Central memory CD8-positive, alpha-beta T cell (primary cell): ENCODE measurements at regions not wholly inside any gene's neighbourhood (a gene's known extent, or its start where the extent isn't known, plus 50 kb on each side); places are given as distances from the start of the nearest gene placed in this dataset.

Source experiments
- ATAC-seq: fragments of 150-1000 bp; cut with Tn5 transposase; replicated peaks from 2 replicates; pipeline ENCODE4 v1.10.0; 2022; ENCODE audit warnings: mild to moderate bottlenecking, moderate FRiP score, moderate number of reproducible peaks; ENCODE audit not compliant: poor library complexity, severe bottlenecking; ENCODE audit errors: extremely low read depth
- DNase-seq, 2 donors: peaks; one replicate each; pipeline ENCODE4 v3.0.0; 2021; ENCODE audit warnings: low spot score in 2 of 2
- H3K27ac Mint-ChIP-seq: one replicate; pipeline ENCODE4 v1.8.0; 2022; ENCODE audit warnings: low read depth, mild to moderate bottlenecking, moderate library complexity, mixed read lengths
- H3K27me3 Mint-ChIP-seq: one replicate; pipeline ENCODE4 v1.8.0; 2022; ENCODE audit warnings: mixed read lengths
- H3K36me3 Mint-ChIP-seq: one replicate; pipeline ENCODE4 v1.8.0; 2022; ENCODE audit warnings: mild to moderate bottlenecking, moderate library complexity, mixed read lengths; ENCODE audit not compliant: insufficient read depth
- H3K4me1 Mint-ChIP-seq: one replicate; pipeline ENCODE4 v1.8.0; 2022; ENCODE audit warnings: mixed read lengths
- H3K4me3 Mint-ChIP-seq: one replicate; pipeline ENCODE4 v1.8.0; 2022; ENCODE audit warnings: mild to moderate bottlenecking, moderate library complexity, mixed read lengths
- H3K9me3 Mint-ChIP-seq: one replicate; pipeline ENCODE4 v1.8.0; 2022; ENCODE audit warnings: mixed read lengths

DNA sequence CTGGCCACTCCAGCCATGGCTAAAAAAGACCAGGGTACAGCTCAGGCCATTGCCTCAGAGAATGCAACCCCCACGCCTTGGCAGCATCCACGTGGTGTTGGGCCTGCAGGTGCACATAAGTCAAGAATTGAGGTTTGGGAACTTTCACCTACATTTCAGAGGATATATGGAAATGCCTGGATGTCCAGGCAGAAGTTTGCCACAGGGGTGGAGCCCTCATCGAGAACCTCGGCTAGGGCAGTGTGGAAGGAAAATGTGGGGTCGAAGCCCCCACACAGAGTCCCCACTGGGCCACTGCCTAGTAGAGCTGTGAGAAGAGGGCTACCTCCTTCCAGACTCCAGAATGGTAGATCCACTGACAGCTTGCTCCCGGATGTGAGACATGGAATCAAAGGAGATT, 477.3 kb downstream of the LPIN1 start:
- Mint-ChIP-seq H3K4me1 (peaks cover 13% of the 10 kb centered on the region), H3K9me3 (peaks cover 20% of the 10 kb centered on the region), H3K27ac (no peak overlapping the region), H3K4me3 (no peak overlapping the region), H3K27me3 (no peaks in the 10 kb centered on the region), H3K36me3 (peaks cover 2% of the 10 kb centered on the region)
- no peak for DNase-seq
- ATAC-seq: no peak

DNA sequence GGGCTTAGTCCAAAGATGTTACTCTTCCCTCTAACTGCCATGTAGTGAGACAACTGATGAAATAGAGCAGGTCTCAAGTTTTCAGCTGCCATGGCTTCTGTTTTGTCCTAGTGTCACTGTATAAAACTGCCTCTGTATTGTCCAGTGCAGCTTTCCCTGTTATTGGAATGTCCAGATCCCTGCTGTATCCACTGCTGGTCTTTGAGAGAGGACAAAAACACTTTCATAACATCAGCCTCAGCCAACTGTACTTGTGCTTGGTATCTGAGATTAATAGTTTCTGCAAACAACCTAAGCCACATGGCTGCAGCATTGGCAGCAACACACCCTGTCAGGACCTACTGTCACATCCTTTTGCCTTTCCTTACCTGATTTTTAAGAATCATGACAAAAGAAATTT, 480.2 kb downstream of the LPIN1 start:
- no peak for ATAC-seq
- no peak overlapping the region for H3K27ac Mint-ChIP-seq
- no peaks in the 10 kb centered on the region for H3K4me1 Mint-ChIP-seq
- no peak overlapping the region for H3K4me3 Mint-ChIP-seq
- H3K36me3 Mint-ChIP-seq: peaks cover 2% of the 10 kb centered on the region
- H3K9me3 Mint-ChIP-seq: peaks cover 20% of the 10 kb centered on the region
- no peaks in the 10 kb centered on the region for H3K27me3 Mint-ChIP-seq
- DNase-seq: no peak

DNA sequence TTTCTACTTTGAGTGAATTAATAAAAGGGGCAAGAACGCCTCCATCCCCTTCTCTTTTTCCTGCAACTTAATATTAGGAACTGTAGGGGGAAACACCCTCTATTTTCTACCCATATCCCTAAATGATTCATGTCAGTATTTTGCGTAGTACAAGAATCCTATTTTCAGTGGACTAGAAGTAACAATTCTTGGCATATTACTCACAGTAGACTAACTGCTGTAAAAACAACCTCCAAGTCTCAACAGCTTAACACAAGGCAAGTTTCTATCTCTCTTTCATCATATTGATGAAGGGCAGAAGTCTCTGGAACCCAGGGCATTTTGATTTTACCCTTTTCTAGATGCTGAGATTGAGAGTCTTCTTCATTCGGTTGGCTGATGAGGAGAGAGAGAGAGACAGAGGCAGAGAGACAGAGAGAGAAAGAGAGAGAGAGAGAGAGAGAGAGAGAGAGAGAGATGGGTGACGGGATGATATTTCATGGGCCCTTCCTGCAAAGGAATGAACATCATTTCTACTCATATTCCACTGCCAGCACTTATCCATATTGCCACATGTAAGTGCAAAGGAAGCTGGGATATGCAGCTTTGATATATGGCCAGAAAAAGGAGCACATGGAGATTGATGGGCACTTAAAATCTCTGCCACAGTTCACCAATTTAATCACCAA, 481.6 kb downstream of the LPIN1 start:
- Mint-ChIP-seq H3K27me3 (no peaks in the 10 kb centered on the region), H3K4me3 (no peak overlapping the region), H3K36me3 (peaks cover 2% of the 10 kb centered on the region), H3K4me1 (no peaks in the 10 kb centered on the region), H3K27ac (no peak overlapping the region), H3K9me3 (peaks cover 14% of the 10 kb centered on the region)
- ATAC-seq (no peak), DNase-seq (no peak)

DNA sequence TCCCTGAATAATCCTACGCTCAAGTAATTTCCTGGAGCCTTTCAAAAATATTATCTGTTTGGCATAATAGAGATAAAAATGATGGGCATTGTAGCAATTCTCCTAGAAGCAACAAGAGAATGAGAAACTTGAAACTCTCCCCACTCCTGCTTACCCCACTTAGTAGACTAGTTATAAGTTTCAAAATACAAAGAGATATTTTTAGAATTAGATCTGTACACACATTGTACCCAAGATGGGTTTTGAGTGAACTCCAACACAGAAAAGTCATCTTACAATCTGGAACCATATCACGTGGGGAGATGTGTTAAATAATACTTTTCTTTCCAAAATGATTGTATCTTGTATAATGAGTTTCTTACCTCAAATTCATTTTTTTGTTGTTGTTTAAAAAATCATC, 484.9 kb downstream of the LPIN1 start:
- Mint-ChIP-seq H3K36me3 (peaks cover 2% of the 10 kb centered on the region), H3K4me1 (no peaks in the 10 kb centered on the region), H3K27ac (no peak overlapping the region), H3K9me3 (no peaks in the 10 kb centered on the region), H3K4me3 (no peak overlapping the region), H3K27me3 (no peaks in the 10 kb centered on the region)
- no peak for ATAC-seq
- DNase-seq: no peak

DNA sequence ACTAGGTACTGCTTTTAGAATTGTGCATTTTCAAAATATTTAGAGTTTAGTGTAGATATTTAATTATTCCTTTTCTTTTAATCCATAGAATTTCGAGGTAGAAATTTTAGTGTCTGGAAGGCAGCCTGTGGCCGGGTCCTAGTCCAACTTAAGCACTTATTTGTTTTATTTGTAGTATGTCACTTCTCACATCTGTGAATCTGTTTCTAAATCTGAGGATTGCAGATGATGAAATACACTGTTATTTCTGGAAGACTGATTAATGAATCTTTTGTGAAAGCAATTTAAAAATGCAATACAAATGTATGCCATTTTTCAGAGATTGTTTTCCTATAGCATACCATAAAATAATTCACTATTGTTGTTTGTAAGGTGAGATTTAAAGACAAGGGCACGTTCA, 483.9 kb upstream of the TRIB2 start:
- ATAC-seq (no peak), DNase-seq (no peak)
- H3K27ac Mint-ChIP-seq: no peak overlapping the region
- H3K27me3 Mint-ChIP-seq: no peaks in the 10 kb centered on the region
- H3K4me1 Mint-ChIP-seq: no peaks in the 10 kb centered on the region
- H3K4me3 Mint-ChIP-seq: no peak overlapping the region
- H3K9me3 Mint-ChIP-seq: no peaks in the 10 kb centered on the region
- peaks cover 2% of the 10 kb centered on the region for H3K36me3 Mint-ChIP-seq

DNA sequence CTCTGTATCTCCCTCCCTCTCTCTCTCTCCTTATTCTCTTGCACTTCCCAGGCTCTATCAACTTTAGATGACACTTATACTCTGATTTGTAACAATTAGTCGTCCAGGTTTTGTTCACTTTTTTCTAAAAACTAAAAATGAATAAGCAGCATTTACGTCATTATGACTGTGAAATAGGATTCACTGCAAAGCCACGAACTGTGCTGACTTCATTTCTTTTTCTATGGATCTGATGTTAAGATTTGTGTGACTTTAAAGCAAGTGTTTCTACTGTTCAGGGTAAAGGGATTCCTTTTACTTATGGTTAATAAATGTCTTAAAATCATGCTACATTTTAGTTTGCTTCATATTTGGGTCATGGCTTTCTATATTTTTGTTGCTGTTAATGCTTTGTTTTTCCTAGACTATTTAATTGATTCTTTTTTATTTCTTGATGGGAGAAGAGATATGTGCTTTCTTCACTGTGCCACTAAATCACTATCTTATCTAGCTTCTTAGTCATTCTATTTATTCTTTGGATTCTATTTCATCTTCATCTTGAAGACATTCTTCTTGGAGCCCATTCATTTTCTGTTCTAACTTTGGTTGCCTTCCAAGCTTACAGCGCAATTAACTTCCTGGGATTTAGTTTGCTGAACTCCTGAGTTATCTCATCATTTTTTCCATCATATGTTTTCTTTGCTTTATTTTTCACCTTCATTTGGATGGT, 480.4 kb upstream of the TRIB2 start:
- no peak overlapping the region for H3K27ac Mint-ChIP-seq
- no peak for DNase-seq
- H3K36me3 Mint-ChIP-seq: no peaks in the 10 kb centered on the region
- no peak for ATAC-seq
- H3K4me3 Mint-ChIP-seq: no peak overlapping the region
- no peaks in the 10 kb centered on the region for H3K27me3 Mint-ChIP-seq
- no peaks in the 10 kb centered on the region for H3K9me3 Mint-ChIP-seq
- no peaks in the 10 kb centered on the region for H3K4me1 Mint-ChIP-seq

DNA sequence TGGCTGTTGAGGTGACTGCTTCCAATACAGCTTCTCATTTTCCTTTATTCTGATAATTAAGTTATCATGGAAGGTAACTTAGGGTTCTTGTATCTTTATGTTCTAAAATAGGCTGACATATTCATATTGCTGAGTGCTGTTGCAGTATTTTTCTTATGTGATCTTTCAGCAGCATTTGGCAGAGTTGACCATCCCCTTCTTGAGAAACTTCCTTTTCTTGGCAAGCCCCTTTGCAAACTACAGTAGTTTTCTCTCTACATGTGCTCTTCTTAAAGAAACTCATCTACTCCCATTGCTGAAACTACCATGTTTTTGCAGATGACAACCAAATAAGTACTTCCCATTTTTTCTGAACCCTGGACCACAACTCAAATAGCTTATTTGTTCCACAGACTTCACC, 476.5 kb upstream of the TRIB2 start:
- H3K27me3 Mint-ChIP-seq: no peaks in the 10 kb centered on the region
- DNase-seq (no peak), ATAC-seq (no peak)
- no peaks in the 10 kb centered on the region for H3K36me3 Mint-ChIP-seq
- H3K9me3 Mint-ChIP-seq: no peaks in the 10 kb centered on the region
- H3K4me1 Mint-ChIP-seq: no peaks in the 10 kb centered on the region
- H3K27ac Mint-ChIP-seq: no peak overlapping the region
- H3K4me3 Mint-ChIP-seq: no peak overlapping the region

DNA sequence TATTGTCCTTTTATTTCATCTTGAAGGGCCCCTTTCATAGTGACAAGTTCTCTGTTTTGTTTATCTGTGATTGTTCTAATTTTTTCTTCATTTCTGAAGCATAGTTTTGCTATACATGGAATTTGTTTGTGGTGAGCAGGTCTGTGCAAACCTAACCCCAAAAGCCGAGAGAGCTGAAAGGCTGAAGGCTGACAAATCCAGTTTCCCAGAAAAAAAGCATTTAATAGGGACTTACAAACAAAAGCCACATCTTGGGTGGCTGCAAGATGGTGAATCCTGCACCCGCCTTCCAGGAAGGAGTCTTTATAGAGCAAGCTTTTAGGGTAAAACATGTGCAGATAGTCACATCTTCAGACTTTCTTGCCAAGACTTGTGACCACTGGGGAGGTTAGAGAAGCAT, 473.4 kb upstream of the TRIB2 start:
- H3K4me3 Mint-ChIP-seq: no peak overlapping the region
- no peaks in the 10 kb centered on the region for H3K36me3 Mint-ChIP-seq
- no peak for ATAC-seq

DNA sequence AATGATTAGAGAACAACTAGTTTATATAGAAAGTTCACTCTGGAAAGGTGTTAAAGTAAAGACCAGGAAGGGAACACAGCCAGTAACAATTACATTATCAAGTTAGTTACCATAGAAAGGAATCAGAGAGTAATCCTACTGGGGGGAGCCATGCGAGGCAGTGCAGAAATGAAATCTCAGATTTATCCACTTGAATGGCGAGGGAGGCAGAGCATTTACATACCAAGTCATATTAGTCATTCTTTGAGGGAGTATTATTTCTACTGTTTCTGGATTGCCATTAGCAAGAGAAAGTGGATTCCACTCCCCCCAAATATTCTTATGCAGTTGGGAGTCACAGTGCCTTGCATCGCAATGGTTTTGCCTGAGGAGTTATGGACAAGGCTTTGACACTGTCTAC, 472.7 kb upstream of the TRIB2 start:
- no peak overlapping the region for H3K27ac Mint-ChIP-seq
- ATAC-seq (no peak), DNase-seq (no peak)
- H3K4me1 Mint-ChIP-seq: no peaks in the 10 kb centered on the region
- H3K9me3 Mint-ChIP-seq: no peaks in the 10 kb centered on the region
- no peaks in the 10 kb centered on the region for H3K27me3 Mint-ChIP-seq
- H3K4me3 Mint-ChIP-seq: no peak overlapping the region
- no peaks in the 10 kb centered on the region for H3K36me3 Mint-ChIP-seq

More for the DNA sequence above, 473.4 kb upstream of the TRIB2 start:
- no peaks in the 10 kb centered on the region for H3K9me3 Mint-ChIP-seq
- H3K27ac Mint-ChIP-seq: no peak overlapping the region
- H3K4me1 Mint-ChIP-seq: no peaks in the 10 kb centered on the region
- H3K27me3 Mint-ChIP-seq: no peaks in the 10 kb centered on the region
- no peak for DNase-seq

DNA sequence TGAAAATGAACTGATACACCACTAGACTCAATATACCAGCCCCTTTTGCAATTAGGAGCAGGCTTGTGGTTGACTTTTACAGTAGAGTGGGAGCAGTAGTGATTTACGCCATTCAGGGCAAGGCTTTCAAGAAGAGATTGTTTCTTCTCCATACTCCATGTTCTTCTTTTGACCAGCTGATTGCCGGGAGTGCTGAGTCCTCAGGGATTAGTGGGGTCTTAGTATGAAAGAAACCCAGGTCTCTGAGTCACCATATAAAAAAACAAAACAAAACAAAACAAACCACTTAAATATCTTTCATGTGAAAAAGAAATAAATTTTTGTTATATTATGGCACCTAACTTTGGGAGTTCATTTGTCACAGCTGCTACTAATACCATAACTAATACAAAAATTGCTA, 465.6 kb upstream of the TRIB2 start:
- no peaks in the 10 kb centered on the region for H3K36me3 Mint-ChIP-seq
- DNase-seq: no peak
- no peak for ATAC-seq

DNA sequence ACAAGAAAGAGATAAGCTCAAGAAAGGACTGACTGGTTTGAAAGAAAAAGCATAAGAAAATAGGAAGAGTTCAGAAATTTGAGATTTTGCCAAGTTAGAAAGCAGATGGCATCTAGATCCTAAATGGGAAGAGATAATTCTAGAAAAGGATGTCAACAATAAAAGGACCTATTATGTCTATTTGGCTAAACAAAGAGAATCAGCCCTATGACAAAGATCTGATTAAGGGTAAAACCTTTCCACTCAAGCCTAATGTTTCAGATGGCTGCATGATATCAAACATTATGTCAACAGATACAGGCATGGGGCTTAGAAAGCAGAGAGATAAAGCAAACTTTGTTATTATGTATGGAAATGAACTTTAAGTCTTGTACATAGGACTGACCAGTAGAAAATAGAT, 465.0 kb upstream of the TRIB2 start:
- no peak for ATAC-seq
- H3K27ac Mint-ChIP-seq: no peak overlapping the region
- DNase-seq: no peak
- no peaks in the 10 kb centered on the region for H3K4me1 Mint-ChIP-seq
- no peaks in the 10 kb centered on the region for H3K27me3 Mint-ChIP-seq
- H3K9me3 Mint-ChIP-seq: no peaks in the 10 kb centered on the region
- H3K36me3 Mint-ChIP-seq: no peaks in the 10 kb centered on the region
- no peak overlapping the region for H3K4me3 Mint-ChIP-seq

More for the DNA sequence above, 465.6 kb upstream of the TRIB2 start:
- H3K4me1 Mint-ChIP-seq: no peaks in the 10 kb centered on the region
- no peak overlapping the region for H3K27ac Mint-ChIP-seq
- no peaks in the 10 kb centered on the region for H3K9me3 Mint-ChIP-seq
- no peak overlapping the region for H3K4me3 Mint-ChIP-seq
- no peaks in the 10 kb centered on the region for H3K27me3 Mint-ChIP-seq

DNA sequence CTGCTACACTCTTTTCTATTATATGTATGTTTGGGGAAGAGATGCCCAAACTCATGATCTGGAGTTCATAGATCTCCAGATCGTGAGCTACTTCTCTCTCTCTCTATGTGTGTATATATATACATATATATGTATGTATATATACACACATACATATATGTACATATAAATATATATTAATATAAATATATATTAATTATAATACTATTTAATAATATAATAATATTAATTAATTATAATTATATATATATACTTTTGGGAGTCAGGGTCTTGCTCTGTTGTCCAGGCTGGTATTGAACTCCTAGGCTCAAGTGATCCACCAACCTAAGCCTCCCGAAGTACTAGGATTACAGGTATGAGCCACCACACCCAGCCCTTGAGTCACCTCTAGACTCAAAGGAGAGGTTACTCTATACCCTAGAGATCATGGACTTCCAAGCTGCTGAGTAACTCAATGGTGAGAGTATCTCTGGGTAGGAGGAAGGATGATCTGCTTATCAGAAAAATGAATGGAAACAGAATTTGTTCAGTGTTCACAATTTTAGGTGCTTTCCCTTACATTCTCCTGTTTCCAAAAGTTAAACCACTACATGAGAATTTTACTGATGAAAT, 463.5 kb upstream of the TRIB2 start:
- no peaks in the 10 kb centered on the region for H3K4me1 Mint-ChIP-seq
- H3K4me3 Mint-ChIP-seq: no peak overlapping the region
- ATAC-seq (no peak), DNase-seq (no peak)
- no peaks in the 10 kb centered on the region for H3K27me3 Mint-ChIP-seq
- H3K9me3 Mint-ChIP-seq: no peaks in the 10 kb centered on the region
- H3K27ac Mint-ChIP-seq: no peak overlapping the region
- H3K36me3 Mint-ChIP-seq: no peaks in the 10 kb centered on the region

DNA sequence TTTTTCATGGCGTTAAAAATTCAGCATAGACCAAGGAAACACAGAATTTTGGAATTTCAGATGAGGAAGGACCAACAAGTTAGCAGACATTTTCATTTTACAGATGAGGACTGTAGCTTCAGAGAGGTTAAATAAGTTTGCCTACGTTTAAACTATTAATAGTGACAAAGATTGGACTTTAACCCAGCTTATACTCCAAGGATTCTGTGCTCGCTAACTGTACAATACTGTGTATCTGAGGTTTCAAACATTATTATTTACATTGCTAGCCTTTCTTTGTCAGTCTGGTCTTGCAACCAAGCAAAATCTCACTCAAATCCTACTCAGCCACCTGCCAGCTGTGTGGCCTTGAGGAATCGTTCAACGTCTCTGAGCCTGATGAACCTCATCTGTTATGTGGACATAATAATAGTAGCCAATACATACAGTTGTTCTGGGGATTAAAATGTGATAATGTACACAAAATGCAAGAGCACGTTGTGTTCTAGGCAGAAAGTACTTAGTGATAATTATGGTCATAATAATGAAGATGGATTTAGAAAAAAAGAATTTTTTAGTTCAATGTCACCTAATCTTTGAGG, 462.4 kb upstream of the TRIB2 start:
- no peaks in the 10 kb centered on the region for H3K36me3 Mint-ChIP-seq
- no peak for ATAC-seq
- no peaks in the 10 kb centered on the region for H3K4me1 Mint-ChIP-seq
- no peaks in the 10 kb centered on the region for H3K27me3 Mint-ChIP-seq
- no peak overlapping the region for H3K4me3 Mint-ChIP-seq
- no peaks in the 10 kb centered on the region for H3K9me3 Mint-ChIP-seq
- no peak overlapping the region for H3K27ac Mint-ChIP-seq
- DNase-seq: no peak
